A549 (cell line): ENCODE measurements at regions not wholly inside any gene's neighbourhood (a gene's known extent, or its start where the extent isn't known, plus 50 kb on each side); places are given as distances from the start of the nearest gene placed in this dataset.

Experiments
- CEBPB ChIP-seq, 2 experiments: fragments of >200 bp in 1 of 2; sonication (Bioruptor Twin) in 1 of 2; formaldehyde crosslinking in 1 of 2; IDR thresholded peaks; 2 replicates each; pipeline ENCODE4 v1.6.1; 2012 to 2016
- EHF ChIP-seq: fragments of 250-450 bp; sonication (Bioruptor Pico); IDR thresholded peaks from 2 replicates; pipeline ENCODE4 v1.5.0; 2020; ENCODE audit warnings: mild to moderate bottlenecking
- EHMT2 ChIP-seq: fragments of 200-600 bp; sonication (generic); IDR thresholded peaks from 2 replicates; pipeline ENCODE4 v1.6.1; 2016; ENCODE audit warnings: antibody characterized with exemption, low read depth, mild to moderate bottlenecking, moderate library complexity
- HOXB13 ChIP-seq: fragments of 250-450 bp; sonication (Bioruptor Pico); IDR thresholded peaks from 2 replicates; pipeline ENCODE4 v1.5.0; 2020; ENCODE audit warnings: low read depth, mild to moderate bottlenecking, moderate library complexity
- JUN ChIP-seq, 2 experiments: fragments of >200 bp; sonication (Bioruptor Twin); formaldehyde crosslinking; IDR thresholded peaks; 2 replicates in 1 of 2; 3 replicates in 1 of 2; pipeline ENCODE4 v1.6.1; 2016 to 2017
- KDM1A ChIP-seq: fragments of 200-600 bp; sonication (generic); IDR thresholded peaks from 2 replicates; pipeline ENCODE4 v1.6.1; 2016; ENCODE audit warnings: low read depth, mild to moderate bottlenecking
- NR3C1 ChIP-seq: fragments of >200 bp; sonication (Bioruptor Twin); formaldehyde crosslinking; IDR thresholded peaks from 3 replicates; pipeline ENCODE4 v1.6.1; 2017
- POLR2A ChIP-seq: IDR thresholded peaks from 2 replicates; pipeline ENCODE4 v1.6.1; 2012; ENCODE audit warnings: mild to moderate bottlenecking, low read length
- SMC3 ChIP-seq: fragments of >200 bp; sonication (Bioruptor Twin); formaldehyde crosslinking; IDR thresholded peaks from 3 replicates; pipeline ENCODE4 v1.6.1; 2018; ENCODE audit warnings: inconsistent platforms
- TFCP2L1 ChIP-seq: fragments of 250-450 bp; sonication (Bioruptor Pico); IDR thresholded peaks from 2 replicates; pipeline ENCODE4 v1.5.0; 2021; ENCODE audit warnings: mild to moderate bottlenecking
- TF ChIP-seq, protein P1 (sequence below): fragments of >200 bp; sonication (Bioruptor Twin); formaldehyde crosslinking; IDR thresholded peaks from 3 replicates; pipeline ENCODE4 v1.5.1; 2016
- TF ChIP-seq, protein P2 (sequence below): IDR thresholded peaks from 2 replicates; pipeline ENCODE4 v1.6.1; 2012

DNA sequence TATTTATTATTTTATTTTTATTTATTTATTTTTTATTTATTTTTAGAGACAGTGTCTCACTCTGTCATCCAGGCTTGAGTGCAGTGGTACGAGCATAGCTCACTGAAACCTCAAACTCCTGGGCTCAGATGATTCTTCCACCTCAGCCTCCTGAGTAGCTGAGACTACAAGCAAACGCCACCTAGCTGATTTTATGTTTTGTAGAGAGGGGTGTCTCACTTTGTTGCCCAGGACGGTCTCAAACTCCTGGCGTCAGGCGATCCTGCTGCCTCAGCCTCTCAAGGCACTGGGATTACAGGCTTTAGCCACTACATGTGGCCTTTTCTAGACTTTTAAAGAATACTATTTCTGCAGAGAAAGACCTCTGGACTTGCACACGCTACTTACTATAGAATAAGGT is 61.3 kb upstream of the C1orf53 start:
- TF ChIP-seq, protein P1, sequence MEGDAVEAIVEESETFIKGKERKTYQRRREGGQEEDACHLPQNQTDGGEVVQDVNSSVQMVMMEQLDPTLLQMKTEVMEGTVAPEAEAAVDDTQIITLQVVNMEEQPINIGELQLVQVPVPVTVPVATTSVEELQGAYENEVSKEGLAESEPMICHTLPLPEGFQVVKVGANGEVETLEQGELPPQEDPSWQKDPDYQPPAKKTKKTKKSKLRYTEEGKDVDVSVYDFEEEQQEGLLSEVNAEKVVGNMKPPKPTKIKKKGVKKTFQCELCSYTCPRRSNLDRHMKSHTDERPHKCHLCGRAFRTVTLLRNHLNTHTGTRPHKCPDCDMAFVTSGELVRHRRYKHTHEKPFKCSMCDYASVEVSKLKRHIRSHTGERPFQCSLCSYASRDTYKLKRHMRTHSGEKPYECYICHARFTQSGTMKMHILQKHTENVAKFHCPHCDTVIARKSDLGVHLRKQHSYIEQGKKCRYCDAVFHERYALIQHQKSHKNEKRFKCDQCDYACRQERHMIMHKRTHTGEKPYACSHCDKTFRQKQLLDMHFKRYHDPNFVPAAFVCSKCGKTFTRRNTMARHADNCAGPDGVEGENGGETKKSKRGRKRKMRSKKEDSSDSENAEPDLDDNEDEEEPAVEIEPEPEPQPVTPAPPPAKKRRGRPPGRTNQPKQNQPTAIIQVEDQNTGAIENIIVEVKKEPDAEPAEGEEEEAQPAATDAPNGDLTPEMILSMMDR = peak; percentile 9; the same call in 1 of the 3 replicates
- TF ChIP-seq POLR2A (no peak), KDM1A (no peak), SMC3 (no peak), TFCP2L1 (CRISPR knock-in tag) (no peak), EHMT2 (no peak), NR3C1 (no peak), JUN (IDR thresholded peaks at IDR 0.05) (no peak), CEBPB (IDR thresholded peaks at IDR 0.05) (no peak), EHF (no peak), HOXB13 (no peak)
- TF ChIP-seq, protein P2, sequence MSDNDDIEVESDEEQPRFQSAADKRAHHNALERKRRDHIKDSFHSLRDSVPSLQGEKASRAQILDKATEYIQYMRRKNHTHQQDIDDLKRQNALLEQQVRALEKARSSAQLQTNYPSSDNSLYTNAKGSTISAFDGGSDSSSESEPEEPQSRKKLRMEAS = no peak
